ENCODE measurements at regions not wholly inside any gene's neighbourhood (a gene's known extent, or its start where the extent isn't known, plus 50 kb on each side); places are given as distances from the start of the nearest gene placed in this dataset.

GRCh38 chr16:73912850-73913249 is 383.8 kb upstream of the PSMD7 start:
- TF ChIP-seq CTCF (IDR thresholded peaks at IDR 0.05; ENCODE audit: low read depth, low read length): no peak
- H3K4me3 ChIP-seq (ENCODE audit: low read depth, low read length): no peak overlapping the region

- H3K4me3 ChIP-seq (ENCODE audit: low read depth, low read length): no peak overlapping the region
- TF ChIP-seq CTCF (IDR thresholded peaks at IDR 0.05; ENCODE audit: low read depth, low read length): no peak
Observed at GRCh38 chr16:73912281-73912680, 384.3 kb upstream of the PSMD7 start.

GRCh38 chr16:73909529-73910035 is 387.0 kb upstream of the PSMD7 start:
- no peak for TF ChIP-seq CTCF (IDR thresholded peaks at IDR 0.05; ENCODE audit: low read depth, low read length)
- H3K4me3 ChIP-seq (ENCODE audit: low read depth, low read length): no peak overlapping the region

GRCh38 chr16:73891129-73891542 is 405.5 kb upstream of the PSMD7 start:
- H3K4me3 ChIP-seq (ENCODE audit: low read depth, low read length): no peak overlapping the region
- TF ChIP-seq CTCF (IDR thresholded peaks at IDR 0.05; ENCODE audit: low read depth, low read length): no peak

GRCh38 chr16:73890186-73891128 is 406.2 kb upstream of the PSMD7 start:
- TF ChIP-seq CTCF (IDR thresholded peaks at IDR 0.05; ENCODE audit: low read depth, low read length): no peak
- H3K4me3 ChIP-seq (ENCODE audit: low read depth, low read length): no peak overlapping the region

GRCh38 chr16:73888840-73889490 is 407.6 kb upstream of the PSMD7 start:
- TF ChIP-seq CTCF (IDR thresholded peaks at IDR 0.05; ENCODE audit: low read depth, low read length): no peak
- no peak overlapping the region for H3K4me3 ChIP-seq (ENCODE audit: low read depth, low read length)

GRCh38 chr16:73887911-73888310 is 408.7 kb upstream of the PSMD7 start:
- no peak overlapping the region for H3K4me3 ChIP-seq (ENCODE audit: low read depth, low read length)
- no peak for TF ChIP-seq CTCF (IDR thresholded peaks at IDR 0.05; ENCODE audit: low read depth, low read length)

All from WI38 (cell line).